ENCODE measurements at regions not wholly inside any gene's neighbourhood (a gene's known extent, or its start where the extent isn't known, plus 50 kb on each side); places are given as distances from the start of the nearest gene placed in this dataset.

DNA sequence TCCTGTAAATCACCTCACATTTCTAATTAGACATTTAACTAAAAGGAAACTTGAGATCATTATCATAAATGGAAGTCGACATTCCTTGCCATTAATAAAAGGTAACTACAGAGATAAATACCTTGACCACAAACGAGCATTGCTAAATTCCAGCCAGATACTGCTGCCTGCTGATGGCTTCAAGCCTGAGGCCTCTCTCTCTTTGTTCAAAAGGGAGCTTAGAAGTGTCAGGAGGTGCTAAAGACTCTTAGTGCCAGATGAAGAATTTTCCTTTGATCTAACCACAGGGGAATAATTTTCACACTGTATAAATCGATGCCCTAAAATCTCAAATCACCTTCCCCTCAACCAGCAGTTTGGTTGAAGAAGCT, 248.2 kb upstream of the PMEPA1 start:
- Histone ChIP-seq H3K4me3 (no peak overlapping the region), H3K4me1 (ENCODE audit: insufficient read depth) (no peaks in the 10 kb centered on the region), H3K4me2 (no peak overlapping the region), H3K27me3 (ENCODE audit: insufficient read depth) (no peaks in the 10 kb centered on the region), H3K36me3 (ENCODE audit: insufficient read depth) (no peaks in the 10 kb centered on the region), H3K27ac (ENCODE audit: low read depth) (no peak overlapping the region), H2AFZ (no peak overlapping the region), H3K9me2 (ENCODE audit: insufficient read depth) (no peaks in the 10 kb centered on the region), H3K79me2 (replicated peaks; ENCODE audit: insufficient read depth) (no peaks in the 10 kb centered on the region), H4K20me1 (replicated peaks; ENCODE audit: insufficient read depth) (no peaks in the 10 kb centered on the region), H3F3A (replicated peaks; ENCODE audit: low read depth) (no peaks in the 10 kb centered on the region)
- no peak for ATAC-seq
- H3K27ac Mint-ChIP-seq, result no peak overlapping the region
- H3K4me3 Mint-ChIP-seq, result no peak overlapping the region
- H3K27me3 Mint-ChIP-seq (ENCODE audit: insufficient read depth, low read depth, poor library complexity), result peaks cover 9% of the 10 kb centered on the region
- H3K9me3 Mint-ChIP-seq, result peaks cover 11% of the 10 kb centered on the region; the same call in 2 of the 3 replicates
- H3K4me1 Mint-ChIP-seq, result peaks cover 3% of the 10 kb centered on the region
- no peak for DNase-seq (ENCODE audit: low spot score)
- no peaks in the 10 kb centered on the region for H3K36me3 Mint-ChIP-seq (ENCODE audit: low read depth)
- TF ChIP-seq REST (IDR thresholded peaks at IDR 0.05; ENCODE audit: unreplicated experiment) (no peak), EZH2 (IDR thresholded peaks at IDR 0.05; ENCODE audit: low read depth, unreplicated experiment) (no peak), EZH2phosphoT487 (IDR thresholded peaks at IDR 0.05; ENCODE audit: unreplicated experiment) (no peak)

DNA sequence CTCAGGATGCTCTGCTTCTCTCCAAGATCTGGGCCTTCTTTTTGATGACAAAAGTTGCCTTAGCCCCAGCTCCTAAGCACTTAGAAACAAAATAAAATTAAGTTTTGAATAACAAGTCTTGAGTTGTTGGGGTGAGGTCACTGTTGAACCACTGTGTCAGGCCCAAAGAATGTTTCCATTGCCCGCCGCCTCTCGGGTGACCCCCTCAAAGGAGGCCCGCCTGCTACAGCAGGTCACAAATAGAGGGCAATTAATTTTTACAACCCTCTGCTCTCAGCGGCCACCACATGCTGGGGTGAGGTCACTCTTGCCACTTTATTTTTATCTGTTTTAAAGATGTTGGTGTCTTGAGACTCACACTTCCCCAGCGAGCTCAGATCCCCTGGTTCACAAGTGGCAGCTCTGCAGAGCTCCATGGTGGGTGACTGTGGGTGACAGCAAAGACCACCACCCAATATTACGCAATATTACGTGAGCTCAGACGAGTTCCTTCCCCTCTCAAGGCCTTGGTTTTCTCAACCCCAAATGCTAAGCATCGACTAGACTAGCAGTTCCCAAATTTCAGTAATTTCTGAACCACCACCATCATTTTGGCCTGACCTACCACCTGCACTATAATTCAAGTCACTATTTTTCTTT, 247.7 kb upstream of the PMEPA1 start:
- peaks cover 6% of the 10 kb centered on the region for H3K4me1 Mint-ChIP-seq
- no peak overlapping the region for H3K4me2 ChIP-seq
- no peak overlapping the region for H3K27ac Mint-ChIP-seq
- no peak overlapping the region for H3K4me3 ChIP-seq
- no peaks in the 10 kb centered on the region for H3K36me3 ChIP-seq (ENCODE audit: insufficient read depth)
- no peaks in the 10 kb centered on the region for H4K20me1 ChIP-seq (replicated peaks; ENCODE audit: insufficient read depth)
- no peak overlapping the region for H3K27ac ChIP-seq (ENCODE audit: low read depth)
- no peaks in the 10 kb centered on the region for H3K79me2 ChIP-seq (replicated peaks; ENCODE audit: insufficient read depth)
- H3K9me3 Mint-ChIP-seq, result peaks cover 11% of the 10 kb centered on the region; the same call in 2 of the 3 replicates
- DNase-seq (ENCODE audit: low spot score) (no peak), ATAC-seq (no peak)
- H2AFZ ChIP-seq, result no peak overlapping the region
- no peaks in the 10 kb centered on the region for H3K27me3 ChIP-seq (ENCODE audit: insufficient read depth)
- H3K4me1 ChIP-seq (ENCODE audit: insufficient read depth), result no peaks in the 10 kb centered on the region
- H3F3A ChIP-seq (replicated peaks; ENCODE audit: low read depth), result no peaks in the 10 kb centered on the region
- H3K36me3 Mint-ChIP-seq (ENCODE audit: low read depth), result no peaks in the 10 kb centered on the region
- H3K27me3 Mint-ChIP-seq (ENCODE audit: insufficient read depth, low read depth, poor library complexity), result peaks cover 9% of the 10 kb centered on the region
- H3K9me2 ChIP-seq (ENCODE audit: insufficient read depth), result no peaks in the 10 kb centered on the region
- H3K4me3 Mint-ChIP-seq, result no peak overlapping the region
- TF ChIP-seq EZH2 (IDR thresholded peaks at IDR 0.05; ENCODE audit: low read depth, unreplicated experiment) (no peak), ZNF114 (CRISPR knock-in tag; IDR thresholded peaks at IDR 0.05) (no peak), EZH2phosphoT487 (IDR thresholded peaks at IDR 0.05; ENCODE audit: unreplicated experiment) (no peak), REST (IDR thresholded peaks at IDR 0.05; ENCODE audit: unreplicated experiment) (no peak), NANOG (IDR thresholded peaks at IDR 0.05; ENCODE audit: borderline replicate concordance) (no peak), CREB1 (CRISPR knock-in tag; IDR thresholded peaks at IDR 0.05; ENCODE audit: low read depth) (no peak)
- TF ChIP-seq, protein P1, sequence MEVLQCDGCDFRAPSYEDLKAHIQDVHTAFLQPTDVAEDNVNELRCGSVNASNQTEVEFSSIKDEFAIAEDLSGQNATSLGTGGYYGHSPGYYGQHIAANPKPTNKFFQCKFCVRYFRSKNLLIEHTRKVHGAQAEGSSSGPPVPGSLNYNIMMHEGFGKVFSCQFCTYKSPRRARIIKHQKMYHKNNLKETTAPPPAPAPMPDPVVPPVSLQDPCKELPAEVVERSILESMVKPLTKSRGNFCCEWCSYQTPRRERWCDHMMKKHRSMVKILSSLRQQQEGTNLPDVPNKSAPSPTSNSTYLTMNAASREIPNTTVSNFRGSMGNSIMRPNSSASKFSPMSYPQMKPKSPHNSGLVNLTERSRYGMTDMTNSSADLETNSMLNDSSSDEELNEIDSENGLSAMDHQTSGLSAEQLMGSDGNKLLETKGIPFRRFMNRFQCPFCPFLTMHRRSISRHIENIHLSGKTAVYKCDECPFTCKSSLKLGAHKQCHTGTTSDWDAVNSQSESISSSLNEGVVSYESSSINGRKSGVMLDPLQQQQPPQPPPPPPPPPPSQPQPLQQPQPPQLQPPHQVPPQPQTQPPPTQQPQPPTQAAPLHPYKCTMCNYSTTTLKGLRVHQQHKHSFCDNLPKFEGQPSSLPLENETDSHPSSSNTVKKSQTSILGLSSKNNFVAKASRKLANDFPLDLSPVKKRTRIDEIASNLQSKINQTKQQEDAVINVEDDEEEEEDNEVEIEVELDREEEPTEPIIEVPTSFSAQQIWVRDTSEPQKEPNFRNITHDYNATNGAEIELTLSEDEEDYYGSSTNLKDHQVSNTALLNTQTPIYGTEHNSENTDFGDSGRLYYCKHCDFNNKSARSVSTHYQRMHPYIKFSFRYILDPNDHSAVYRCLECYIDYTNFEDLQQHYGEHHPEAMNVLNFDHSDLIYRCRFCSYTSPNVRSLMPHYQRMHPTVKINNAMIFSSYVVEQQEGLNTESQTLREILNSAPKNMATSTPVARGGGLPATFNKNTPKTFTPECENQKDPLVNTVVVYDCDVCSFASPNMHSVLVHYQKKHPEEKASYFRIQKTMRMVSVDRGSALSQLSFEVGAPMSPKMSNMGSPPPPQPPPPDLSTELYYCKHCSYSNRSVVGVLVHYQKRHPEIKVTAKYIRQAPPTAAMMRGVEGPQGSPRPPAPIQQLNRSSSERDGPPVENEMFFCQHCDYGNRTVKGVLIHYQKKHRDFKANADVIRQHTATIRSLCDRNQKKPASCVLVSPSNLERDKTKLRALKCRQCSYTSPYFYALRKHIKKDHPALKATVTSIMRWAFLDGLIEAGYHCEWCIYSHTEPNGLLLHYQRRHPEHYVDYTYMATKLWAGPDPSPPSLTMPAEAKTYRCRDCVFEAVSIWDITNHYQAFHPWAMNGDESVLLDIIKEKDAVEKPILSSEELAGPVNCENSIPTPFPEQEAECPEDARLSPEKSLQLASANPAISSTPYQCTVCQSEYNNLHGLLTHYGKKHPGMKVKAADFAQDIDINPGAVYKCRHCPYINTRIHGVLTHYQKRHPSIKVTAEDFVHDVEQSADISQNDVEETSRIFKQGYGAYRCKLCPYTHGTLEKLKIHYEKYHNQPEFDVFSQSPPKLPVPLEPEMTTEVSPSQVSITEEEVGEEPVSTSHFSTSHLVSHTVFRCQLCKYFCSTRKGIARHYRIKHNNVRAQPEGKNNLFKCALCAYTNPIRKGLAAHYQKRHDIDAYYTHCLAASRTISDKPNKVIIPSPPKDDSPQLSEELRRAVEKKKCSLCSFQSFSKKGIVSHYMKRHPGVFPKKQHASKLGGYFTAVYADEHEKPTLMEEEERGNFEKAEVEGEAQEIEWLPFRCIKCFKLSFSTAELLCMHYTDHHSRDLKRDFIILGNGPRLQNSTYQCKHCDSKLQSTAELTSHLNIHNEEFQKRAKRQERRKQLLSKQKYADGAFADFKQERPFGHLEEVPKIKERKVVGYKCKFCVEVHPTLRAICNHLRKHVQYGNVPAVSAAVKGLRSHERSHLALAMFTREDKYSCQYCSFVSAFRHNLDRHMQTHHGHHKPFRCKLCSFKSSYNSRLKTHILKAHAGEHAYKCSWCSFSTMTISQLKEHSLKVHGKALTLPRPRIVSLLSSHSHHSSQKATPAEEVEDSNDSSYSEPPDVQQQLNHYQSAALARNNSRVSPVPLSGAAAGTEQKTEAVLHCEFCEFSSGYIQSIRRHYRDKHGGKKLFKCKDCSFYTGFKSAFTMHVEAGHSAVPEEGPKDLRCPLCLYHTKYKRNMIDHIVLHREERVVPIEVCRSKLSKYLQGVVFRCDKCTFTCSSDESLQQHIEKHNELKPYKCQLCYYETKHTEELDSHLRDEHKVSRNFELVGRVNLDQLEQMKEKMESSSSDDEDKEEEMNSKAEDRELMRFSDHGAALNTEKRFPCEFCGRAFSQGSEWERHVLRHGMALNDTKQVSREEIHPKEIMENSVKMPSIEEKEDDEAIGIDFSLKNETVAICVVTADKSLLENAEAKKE (CRISPR knock-in tag; IDR thresholded peaks at IDR 0.05), result no peak
